ENCODE measurements at regions not wholly inside any gene's neighbourhood (a gene's known extent, or its start where the extent isn't known, plus 50 kb on each side); places are given as distances from the start of the nearest gene placed in this dataset.

DNA sequence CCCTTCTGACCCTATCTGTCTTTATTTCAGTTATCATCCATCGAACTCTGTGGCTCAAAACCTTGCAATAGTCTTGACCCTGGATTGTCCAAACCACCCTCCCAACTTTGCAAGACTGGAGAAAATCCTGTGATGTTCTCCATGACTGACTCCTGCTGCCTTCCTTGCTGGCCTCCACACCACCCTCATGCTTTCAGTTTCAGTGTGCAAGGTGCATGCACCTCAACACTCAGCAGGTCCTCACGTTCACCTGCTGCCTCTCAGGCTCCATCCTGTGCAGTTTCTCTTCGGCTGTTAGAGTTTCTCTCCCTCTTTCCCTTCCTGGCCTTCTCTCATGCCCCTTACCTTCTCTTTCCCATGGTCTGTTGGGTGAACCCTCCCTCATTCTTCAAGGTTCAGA, 59.4 kb upstream of the ASIC2 start:
- H3K4me3 ChIP-seq (ENCODE audit: low read depth, low read length) = no peak overlapping the region
- TF ChIP-seq, protein P1, sequence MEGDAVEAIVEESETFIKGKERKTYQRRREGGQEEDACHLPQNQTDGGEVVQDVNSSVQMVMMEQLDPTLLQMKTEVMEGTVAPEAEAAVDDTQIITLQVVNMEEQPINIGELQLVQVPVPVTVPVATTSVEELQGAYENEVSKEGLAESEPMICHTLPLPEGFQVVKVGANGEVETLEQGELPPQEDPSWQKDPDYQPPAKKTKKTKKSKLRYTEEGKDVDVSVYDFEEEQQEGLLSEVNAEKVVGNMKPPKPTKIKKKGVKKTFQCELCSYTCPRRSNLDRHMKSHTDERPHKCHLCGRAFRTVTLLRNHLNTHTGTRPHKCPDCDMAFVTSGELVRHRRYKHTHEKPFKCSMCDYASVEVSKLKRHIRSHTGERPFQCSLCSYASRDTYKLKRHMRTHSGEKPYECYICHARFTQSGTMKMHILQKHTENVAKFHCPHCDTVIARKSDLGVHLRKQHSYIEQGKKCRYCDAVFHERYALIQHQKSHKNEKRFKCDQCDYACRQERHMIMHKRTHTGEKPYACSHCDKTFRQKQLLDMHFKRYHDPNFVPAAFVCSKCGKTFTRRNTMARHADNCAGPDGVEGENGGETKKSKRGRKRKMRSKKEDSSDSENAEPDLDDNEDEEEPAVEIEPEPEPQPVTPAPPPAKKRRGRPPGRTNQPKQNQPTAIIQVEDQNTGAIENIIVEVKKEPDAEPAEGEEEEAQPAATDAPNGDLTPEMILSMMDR (IDR thresholded peaks at IDR 0.05; ENCODE audit: insufficient read depth, low read depth, low read length, missing control alignments) = no peak
- DNase-seq (ENCODE audit: low read depth) = no peak

GRCh38 chr17:33356266-33356665, 63.2 kb upstream of the ASIC2 start:
- H3K4me3 ChIP-seq (ENCODE audit: low read depth, low read length) = no peak overlapping the region
- TF ChIP-seq, protein P1 (IDR thresholded peaks at IDR 0.05; ENCODE audit: insufficient read depth, low read depth, low read length, missing control alignments) = no peak
- DNase-seq (ENCODE audit: low read depth) = no peak

GRCh38 chr17:33363475-33363874, 70.4 kb upstream of the ASIC2 start:
- TF ChIP-seq, protein P1 (IDR thresholded peaks at IDR 0.05; ENCODE audit: insufficient read depth, low read depth, low read length, missing control alignments) = no peak
- H3K4me3 ChIP-seq (ENCODE audit: low read depth, low read length) = no peak overlapping the region
- no peak for DNase-seq (ENCODE audit: low read depth)

GRCh38 chr17:33366960-33367359, 73.9 kb upstream of the ASIC2 start:
- no peak overlapping the region for H3K4me3 ChIP-seq (ENCODE audit: low read depth, low read length)
- DNase-seq (ENCODE audit: low read depth) = no peak
- TF ChIP-seq, protein P1 (IDR thresholded peaks at IDR 0.05; ENCODE audit: insufficient read depth, low read depth, low read length, missing control alignments) = no peak

GRCh38 chr17:33369149-33369548, 76.1 kb upstream of the ASIC2 start:
- TF ChIP-seq, protein P1 (IDR thresholded peaks at IDR 0.05; ENCODE audit: insufficient read depth, low read depth, low read length, missing control alignments) = no peak
- H3K4me3 ChIP-seq (ENCODE audit: low read depth, low read length) = no peak overlapping the region
- no peak for DNase-seq (ENCODE audit: low read depth)

DNA sequence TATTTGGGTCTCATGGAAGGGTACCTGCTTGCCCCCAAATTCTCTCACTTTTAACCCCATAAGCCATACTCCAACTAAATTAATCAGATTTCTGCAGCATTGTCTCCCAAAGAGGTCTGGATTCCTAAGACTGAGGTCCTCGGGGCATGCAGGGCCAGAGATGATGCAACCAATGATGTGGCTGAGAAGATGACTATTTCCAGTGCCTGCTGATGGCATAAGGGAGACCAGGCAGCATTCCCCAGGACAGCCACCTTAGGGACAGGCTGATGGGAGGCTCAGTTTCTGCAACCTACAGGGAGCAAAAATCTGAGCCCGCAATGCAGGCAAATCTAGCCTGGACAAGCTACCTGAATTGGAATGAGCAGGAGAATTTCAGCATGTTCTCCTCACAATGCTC, 76.8 kb upstream of the ASIC2 start:
- H3K4me3 ChIP-seq (ENCODE audit: low read depth, low read length) = no peak overlapping the region
- DNase-seq (ENCODE audit: low read depth) = no peak
- TF ChIP-seq, protein P1 (IDR thresholded peaks at IDR 0.05; ENCODE audit: insufficient read depth, low read depth, low read length, missing control alignments) = no peak

GRCh38 chr17:33370401-33370800, 77.3 kb upstream of the ASIC2 start:
- DNase-seq (ENCODE audit: low read depth) = no peak
- H3K4me3 ChIP-seq (ENCODE audit: low read depth, low read length) = no peak overlapping the region
- TF ChIP-seq, protein P1 (IDR thresholded peaks at IDR 0.05; ENCODE audit: insufficient read depth, low read depth, low read length, missing control alignments) = no peak

All from GM12865 (cell line).